SU-DHL-6 (cell line): ENCODE measurements at regions not wholly inside any gene's neighbourhood (a gene's known extent, or its start where the extent isn't known, plus 50 kb on each side); places are given as distances from the start of the nearest gene placed in this dataset.

ENCODE experiments used
- H2AFZ ChIP-seq: fragments of 200-600 bp; sonication (generic); 2 replicates; pipeline ENCODE4 v1.6.1; 2014; ENCODE audit warnings: low read depth, mild to moderate bottlenecking, moderate library complexity, mixed read lengths, antibody characterized with exemption, low read length; ENCODE audit not compliant: severe bottlenecking
- H3F3A ChIP-seq: fragments of 200-600 bp; shearing (Covaris generic); 2 replicates; pipeline ENCODE4 v1.6.0; 2016; ENCODE audit warnings: antibody characterized with exemption, mild to moderate bottlenecking; ENCODE audit not compliant: insufficient read depth
- H3K27ac ChIP-seq: fragments of 200-600 bp; sonication (generic); 2 replicates; pipeline ENCODE4 v1.5.1; 2016; ENCODE audit warnings: low read depth, mild to moderate bottlenecking, low read length, moderate library complexity, mixed read lengths
- H3K27me3 ChIP-seq: fragments of 200-600 bp; sonication (generic), shearing (Covaris generic); 2 replicates; pipeline ENCODE4 v1.6.0; 2014; ENCODE audit warnings: mild to moderate bottlenecking, low read length
- H3K36me3 ChIP-seq: fragments of 200-600 bp; sonication (generic); 2 replicates; pipeline ENCODE4 v1.6.1; 2014; ENCODE audit warnings: mild to moderate bottlenecking, low read length, mixed read lengths
- H3K4me2 ChIP-seq: fragments of 300-600, 200-600 bp; shearing (Covaris generic), sonication (generic); 2 replicates; pipeline ENCODE4 v1.6.0; 2014; ENCODE audit warnings: low read length, low read depth, mild to moderate bottlenecking; ENCODE audit not compliant: poor library complexity, severe bottlenecking
- H3K4me3 ChIP-seq: fragments of 200-600 bp; sonication (generic); 2 replicates; pipeline ENCODE4 v1.5.1; 2014; ENCODE audit warnings: antibody characterized with exemption, low read length, mild to moderate bottlenecking, mixed read lengths; ENCODE audit not compliant: insufficient read depth, poor library complexity, severe bottlenecking
- H3K79me2 ChIP-seq: fragments of 200-600 bp; sonication (generic); 2 replicates; pipeline ENCODE4 v1.6.1; 2014; ENCODE audit warnings: mild to moderate bottlenecking, low read length, moderate library complexity; ENCODE audit not compliant: insufficient read depth
- H3K9ac ChIP-seq: fragments of 200-600 bp; sonication (generic); 2 replicates; pipeline ENCODE4 v1.7.0; 2014; ENCODE audit warnings: mild to moderate bottlenecking, low read length
- H3K9me2 ChIP-seq: fragments of 200-600 bp; sonication (generic); replicated peaks from 2 replicates; pipeline ENCODE4 v1.6.1; 2014; ENCODE audit warnings: low read length; ENCODE audit not compliant: insufficient read depth
- H3K9me3 ChIP-seq: fragments of 200-600 bp; sonication (generic); 2 replicates; pipeline ENCODE4 v1.6.1; 2014; ENCODE audit warnings: low read length, mixed read lengths; ENCODE audit not compliant: insufficient read depth
- H4K20me1 ChIP-seq: fragments of 200-600 bp; sonication (generic); 2 replicates; pipeline ENCODE4 v1.6.1; 2014; ENCODE audit warnings: low read depth, mild to moderate bottlenecking, antibody characterized with exemption, low read length, moderate library complexity, mixed read lengths
- CTCF ChIP-seq: fragments of 200-600 bp; sonication (generic); IDR thresholded peaks from one replicate; pipeline ENCODE4 v1.5.1; 2017; ENCODE audit warnings: antibody characterized with exemption, mild to moderate bottlenecking, low read length, moderate library complexity; ENCODE audit not compliant: insufficient read depth, poor library complexity, severe bottlenecking
- EZH2phosphoT487 ChIP-seq: fragments of 200-600 bp; sonication (generic), shearing (Covaris generic); conservative IDR thresholded peaks from 2 replicates; pipeline ENCODE4 v1.6.1; 2018; ENCODE audit warnings: mild to moderate bottlenecking, antibody characterized with exemption, low read length, moderate library complexity, mixed read lengths

- no peak for TF ChIP-seq EZH2phosphoT487
- no peak for TF ChIP-seq CTCF
- H2AFZ ChIP-seq = no peak overlapping the region
- no peaks in the 10 kb centered on the region for H3K9me3 ChIP-seq
- no peak overlapping the region for H3K4me3 ChIP-seq
- H3K9ac ChIP-seq = no peak overlapping the region
- H3K36me3 ChIP-seq = no peaks in the 10 kb centered on the region
- no peaks in the 10 kb centered on the region for H3F3A ChIP-seq
- H3K27me3 ChIP-seq = no peaks in the 10 kb centered on the region
- no peaks in the 10 kb centered on the region for H4K20me1 ChIP-seq
- no peaks in the 10 kb centered on the region for H3K79me2 ChIP-seq
- no peaks in the 10 kb centered on the region for H3K9me2 ChIP-seq
- no peak overlapping the region for H3K4me2 ChIP-seq
- no peak overlapping the region for H3K27ac ChIP-seq
Observed at GRCh38 chr20:11845340-11845739, 72.4 kb upstream of the BTBD3 start.

- no peak overlapping the region for H3K27ac ChIP-seq
- no peaks in the 10 kb centered on the region for H3K9me3 ChIP-seq
- no peaks in the 10 kb centered on the region for H3F3A ChIP-seq
- H3K9ac ChIP-seq = no peak overlapping the region
- no peaks in the 10 kb centered on the region for H3K9me2 ChIP-seq
- no peaks in the 10 kb centered on the region for H3K79me2 ChIP-seq
- no peaks in the 10 kb centered on the region for H4K20me1 ChIP-seq
- no peak overlapping the region for H3K4me3 ChIP-seq
- no peak overlapping the region for H2AFZ ChIP-seq
- no peak overlapping the region for H3K4me2 ChIP-seq
- H3K27me3 ChIP-seq = no peaks in the 10 kb centered on the region
- H3K36me3 ChIP-seq = no peaks in the 10 kb centered on the region
- TF ChIP-seq CTCF (no peak), EZH2phosphoT487 (no peak)
Observed at GRCh38 chr20:11846131-11846530, 71.6 kb upstream of the BTBD3 start.

GRCh38 chr20:11847827-11848226, 69.9 kb upstream of the BTBD3 start:
- Histone ChIP-seq H3K9ac (no peak overlapping the region), H3K36me3 (no peaks in the 10 kb centered on the region), H2AFZ (no peak overlapping the region), H3K4me2 (no peak overlapping the region), H3K27me3 (no peaks in the 10 kb centered on the region), H3K79me2 (no peaks in the 10 kb centered on the region), H3K4me3 (no peak overlapping the region), H3K27ac (no peak overlapping the region), H4K20me1 (no peaks in the 10 kb centered on the region), H3F3A (no peaks in the 10 kb centered on the region), H3K9me3 (no peaks in the 10 kb centered on the region), H3K9me2 (no peaks in the 10 kb centered on the region)
- TF ChIP-seq EZH2phosphoT487 (no peak), CTCF (no peak)
